Neural cell (in vitro differentiated cells): ENCODE measurements at regions not wholly inside any gene's neighbourhood (a gene's known extent, or its start where the extent isn't known, plus 50 kb on each side); places are given as distances from the start of the nearest gene placed in this dataset.

ENCODE experiments used
- H2AFZ ChIP-seq: fragments of 200-600, 300-800 bp; sonication (generic), shearing (Covaris generic); 2 replicates; pipeline ENCODE4 v1.6.0; 2014; ENCODE audit warnings: low read depth, mild to moderate bottlenecking, antibody characterized with exemption, low read length, moderate library complexity
- H3F3A ChIP-seq: fragments of 200-600 bp; shearing (Covaris generic); 2 replicates; pipeline ENCODE4 v1.6.1; 2016; ENCODE audit warnings: mild to moderate bottlenecking, moderate library complexity, mixed read lengths, antibody characterized with exemption, low read length; ENCODE audit not compliant: insufficient read depth, poor library complexity, severe bottlenecking
- H3K27ac ChIP-seq: fragments of 200-600, 300-800 bp; sonication (generic), shearing (Covaris generic); 2 replicates; pipeline ENCODE4 v1.5.1; 2014; ENCODE audit warnings: mild to moderate bottlenecking, low read length, moderate library complexity
- H3K27me3 ChIP-seq: fragments of 300-800, 200-600 bp; sonication (generic), shearing (Covaris generic); 2 replicates; pipeline ENCODE4 v1.6.0; 2014; ENCODE audit warnings: mild to moderate bottlenecking, low read depth, low read length, moderate library complexity; ENCODE audit not compliant: insufficient read depth
- H3K36me3 ChIP-seq: fragments of 300-800, 200-600 bp; sonication (generic), shearing (Covaris generic); 2 replicates; pipeline ENCODE4 v1.5.1; 2014; ENCODE audit warnings: mild to moderate bottlenecking, antibody characterized with exemption, low read length, moderate library complexity; ENCODE audit not compliant: insufficient read depth
- H3K4me2 ChIP-seq: fragments of 300-800, 200-600 bp; sonication (generic), shearing (Covaris generic); 2 replicates; pipeline ENCODE4 v1.6.0; 2014; ENCODE audit warnings: mild to moderate bottlenecking, low read length
- H3K4me3 ChIP-seq: fragments of 300-800, 200-600 bp; sonication (generic), shearing (Covaris generic); 2 replicates; pipeline ENCODE4 v1.5.1; 2014; ENCODE audit warnings: mild to moderate bottlenecking, low read length, moderate library complexity
- H3K79me2 ChIP-seq: fragments of 200-600 bp; shearing (Covaris generic); replicated peaks from 2 replicates; pipeline ENCODE4 v1.6.0; 2014; ENCODE audit warnings: mild to moderate bottlenecking, low read length, moderate library complexity; ENCODE audit not compliant: insufficient read depth
- H3K9ac ChIP-seq: fragments of 300-800, 200-600 bp; sonication (generic), shearing (Covaris generic); 2 replicates; pipeline ENCODE4 v1.6.1; 2016; ENCODE audit warnings: mild to moderate bottlenecking, low read length, mixed read lengths
- H3K9me2 ChIP-seq: fragments of 200-600 bp; shearing (Covaris generic); 2 replicates; pipeline ENCODE4 v1.6.1; 2016; ENCODE audit warnings: mild to moderate bottlenecking, low read length, mixed read lengths; ENCODE audit not compliant: insufficient read depth
- H3K9me3 ChIP-seq: fragments of 200-600, 300-800 bp; sonication (generic), shearing (Covaris generic); 2 replicates; pipeline ENCODE4 v1.6.1; 2016; ENCODE audit warnings: mild to moderate bottlenecking, mixed run types, low read length, moderate library complexity, mixed read lengths
- H4K20me1 ChIP-seq: fragments of 200-600 bp; shearing (Covaris generic); 2 replicates; pipeline ENCODE4 v1.6.1; 2016; ENCODE audit warnings: mild to moderate bottlenecking, mixed run types; ENCODE audit not compliant: insufficient read depth
- EP300 ChIP-seq: fragments of 450-650 bp; conservative IDR thresholded peaks from 2 replicates; pipeline ENCODE4 v1.6.1; 2014; ENCODE audit warnings: antibody characterized with exemption, mild to moderate bottlenecking, moderate library complexity; ENCODE audit not compliant: poor library complexity, severe bottlenecking
- EZH2 ChIP-seq: fragments of 200-600, 300-800 bp; shearing (Covaris generic), sonication (generic); IDR thresholded peaks from 2 replicates; pipeline ENCODE4 v1.6.1; 2014; ENCODE audit warnings: antibody characterized with exemption, low read length, borderline replicate concordance, mild to moderate bottlenecking; ENCODE audit not compliant: insufficient read depth, poor library complexity, severe bottlenecking
- MXI1 ChIP-seq: fragments of 450-650 bp; conservative IDR thresholded peaks from 2 replicates; pipeline ENCODE4 v1.6.1; 2014; ENCODE audit warnings: antibody characterized with exemption, mild to moderate bottlenecking; ENCODE audit not compliant: poor library complexity, severe bottlenecking
- POLR2AphosphoS5 ChIP-seq: IDR thresholded peaks from 2 replicates; pipeline ENCODE4 v1.6.1; 2012
- RAD21 ChIP-seq: fragments of 450-650 bp; conservative IDR thresholded peaks from 2 replicates; pipeline ENCODE4 v1.6.1; 2014; ENCODE audit warnings: antibody characterized with exemption, mild to moderate bottlenecking, moderate library complexity
- SMC3 ChIP-seq: fragments of 450-650 bp; conservative IDR thresholded peaks from 2 replicates; pipeline ENCODE4 v1.6.1; 2014; ENCODE audit warnings: antibody characterized with exemption, mild to moderate bottlenecking, moderate library complexity; ENCODE audit not compliant: poor library complexity
- TAF1 ChIP-seq: IDR thresholded peaks from 2 replicates; pipeline ENCODE4 v1.6.1; 2012; ENCODE audit warnings: low read depth
- TF ChIP-seq, protein P1 (sequence below): IDR thresholded peaks from 2 replicates; pipeline ENCODE4 v1.6.1; 2012; ENCODE audit warnings: borderline replicate concordance
- TF ChIP-seq, protein P2 (sequence below): fragments of 450-650 bp; IDR thresholded peaks from 2 replicates; pipeline ENCODE4 v1.5.1; 2014; ENCODE audit warnings: antibody characterized with exemption, mild to moderate bottlenecking, moderate library complexity; ENCODE audit not compliant: poor library complexity, severe bottlenecking

DNA sequence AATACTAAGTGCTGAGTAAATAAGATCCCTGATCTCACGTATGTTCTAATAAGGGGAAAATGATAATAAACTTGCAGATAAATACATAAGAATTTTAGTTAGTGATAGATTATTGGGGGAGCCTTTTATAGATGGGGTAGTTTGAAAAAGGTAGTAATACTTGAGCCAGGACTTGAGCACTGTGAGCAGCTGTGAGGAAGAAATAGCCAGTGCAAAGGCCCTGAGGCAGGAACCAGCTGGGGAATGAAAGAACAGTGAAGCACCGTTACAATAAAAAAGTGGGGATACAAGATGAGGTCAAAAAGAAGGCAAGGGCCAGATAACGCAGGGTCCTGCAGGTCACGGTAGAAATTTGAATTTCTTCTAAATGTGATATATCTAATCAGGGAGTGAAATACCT is 234.8 kb upstream of the ELL2 start:
- Histone ChIP-seq H3K27me3 (no peaks in the 10 kb centered on the region), H4K20me1 (no peaks in the 10 kb centered on the region), H3K27ac (no peak overlapping the region), H3F3A (no peaks in the 10 kb centered on the region), H3K9me3 (no peaks in the 10 kb centered on the region), H3K9me2 (no peaks in the 10 kb centered on the region), H3K9ac (no peak overlapping the region), H3K79me2 (no peaks in the 10 kb centered on the region), H3K4me3 (no peak overlapping the region), H2AFZ (no peak overlapping the region), H3K36me3 (no peaks in the 10 kb centered on the region), H3K4me2 (no peak overlapping the region)
- TF ChIP-seq MXI1 (no peak), EP300 (no peak), POLR2AphosphoS5 (no peak), EZH2 (no peak), SMC3 (no peak), RAD21 (no peak), TAF1 (no peak)
- TF ChIP-seq, protein P1, sequence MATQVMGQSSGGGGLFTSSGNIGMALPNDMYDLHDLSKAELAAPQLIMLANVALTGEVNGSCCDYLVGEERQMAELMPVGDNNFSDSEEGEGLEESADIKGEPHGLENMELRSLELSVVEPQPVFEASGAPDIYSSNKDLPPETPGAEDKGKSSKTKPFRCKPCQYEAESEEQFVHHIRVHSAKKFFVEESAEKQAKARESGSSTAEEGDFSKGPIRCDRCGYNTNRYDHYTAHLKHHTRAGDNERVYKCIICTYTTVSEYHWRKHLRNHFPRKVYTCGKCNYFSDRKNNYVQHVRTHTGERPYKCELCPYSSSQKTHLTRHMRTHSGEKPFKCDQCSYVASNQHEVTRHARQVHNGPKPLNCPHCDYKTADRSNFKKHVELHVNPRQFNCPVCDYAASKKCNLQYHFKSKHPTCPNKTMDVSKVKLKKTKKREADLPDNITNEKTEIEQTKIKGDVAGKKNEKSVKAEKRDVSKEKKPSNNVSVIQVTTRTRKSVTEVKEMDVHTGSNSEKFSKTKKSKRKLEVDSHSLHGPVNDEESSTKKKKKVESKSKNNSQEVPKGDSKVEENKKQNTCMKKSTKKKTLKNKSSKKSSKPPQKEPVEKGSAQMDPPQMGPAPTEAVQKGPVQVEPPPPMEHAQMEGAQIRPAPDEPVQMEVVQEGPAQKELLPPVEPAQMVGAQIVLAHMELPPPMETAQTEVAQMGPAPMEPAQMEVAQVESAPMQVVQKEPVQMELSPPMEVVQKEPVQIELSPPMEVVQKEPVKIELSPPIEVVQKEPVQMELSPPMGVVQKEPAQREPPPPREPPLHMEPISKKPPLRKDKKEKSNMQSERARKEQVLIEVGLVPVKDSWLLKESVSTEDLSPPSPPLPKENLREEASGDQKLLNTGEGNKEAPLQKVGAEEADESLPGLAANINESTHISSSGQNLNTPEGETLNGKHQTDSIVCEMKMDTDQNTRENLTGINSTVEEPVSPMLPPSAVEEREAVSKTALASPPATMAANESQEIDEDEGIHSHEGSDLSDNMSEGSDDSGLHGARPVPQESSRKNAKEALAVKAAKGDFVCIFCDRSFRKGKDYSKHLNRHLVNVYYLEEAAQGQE = no peak
- TF ChIP-seq, protein P2, sequence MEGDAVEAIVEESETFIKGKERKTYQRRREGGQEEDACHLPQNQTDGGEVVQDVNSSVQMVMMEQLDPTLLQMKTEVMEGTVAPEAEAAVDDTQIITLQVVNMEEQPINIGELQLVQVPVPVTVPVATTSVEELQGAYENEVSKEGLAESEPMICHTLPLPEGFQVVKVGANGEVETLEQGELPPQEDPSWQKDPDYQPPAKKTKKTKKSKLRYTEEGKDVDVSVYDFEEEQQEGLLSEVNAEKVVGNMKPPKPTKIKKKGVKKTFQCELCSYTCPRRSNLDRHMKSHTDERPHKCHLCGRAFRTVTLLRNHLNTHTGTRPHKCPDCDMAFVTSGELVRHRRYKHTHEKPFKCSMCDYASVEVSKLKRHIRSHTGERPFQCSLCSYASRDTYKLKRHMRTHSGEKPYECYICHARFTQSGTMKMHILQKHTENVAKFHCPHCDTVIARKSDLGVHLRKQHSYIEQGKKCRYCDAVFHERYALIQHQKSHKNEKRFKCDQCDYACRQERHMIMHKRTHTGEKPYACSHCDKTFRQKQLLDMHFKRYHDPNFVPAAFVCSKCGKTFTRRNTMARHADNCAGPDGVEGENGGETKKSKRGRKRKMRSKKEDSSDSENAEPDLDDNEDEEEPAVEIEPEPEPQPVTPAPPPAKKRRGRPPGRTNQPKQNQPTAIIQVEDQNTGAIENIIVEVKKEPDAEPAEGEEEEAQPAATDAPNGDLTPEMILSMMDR = no peak

GRCh38 chr5:96195123-96195522 is 233.5 kb upstream of the ELL2 start:
- no peaks in the 10 kb centered on the region for H3K79me2 ChIP-seq
- no peak overlapping the region for H2AFZ ChIP-seq
- no peaks in the 10 kb centered on the region for H3K27me3 ChIP-seq
- no peaks in the 10 kb centered on the region for H3K36me3 ChIP-seq
- H3K9me2 ChIP-seq = no peaks in the 10 kb centered on the region
- H3K9me3 ChIP-seq = no peaks in the 10 kb centered on the region
- no peaks in the 10 kb centered on the region for H4K20me1 ChIP-seq
- H3F3A ChIP-seq = no peaks in the 10 kb centered on the region
- no peak overlapping the region for H3K4me2 ChIP-seq
- H3K27ac ChIP-seq = no peak overlapping the region
- TF ChIP-seq, protein P1 = no peak
- TF ChIP-seq EP300 = no peak
- TF ChIP-seq SMC3 = no peak
- TF ChIP-seq, protein P2 = no peak
- no peak for TF ChIP-seq MXI1
- no peak for TF ChIP-seq EZH2
- H3K4me3 ChIP-seq = no peak overlapping the region
- no peak overlapping the region for H3K9ac ChIP-seq
